WERI-Rb-1 (cell line): ENCODE measurements at regions not wholly inside any gene's neighbourhood (a gene's known extent, or its start where the extent isn't known, plus 50 kb on each side); places are given as distances from the start of the nearest gene placed in this dataset.

Experiments
- DNase-seq: peaks from one replicate; pipeline ENCODE4 v3.0.0-alpha.2; 2020
- H3K27ac ChIP-seq: fragments of 250-450 bp; sonication (Bioruptor Pico); 2 replicates; pipeline ENCODE4 v1.5.1; 2020; ENCODE audit warnings: mild to moderate bottlenecking, moderate library complexity
- H3K27me3 ChIP-seq: fragments of 250-450 bp; sonication (Bioruptor Pico); 2 replicates; pipeline ENCODE4 v1.5.1; 2021; ENCODE audit warnings: mild to moderate bottlenecking, low read depth, moderate library complexity; ENCODE audit not compliant: insufficient read depth, severe bottlenecking
- H3K36me3 ChIP-seq: fragments of 250-450 bp; sonication (Bioruptor Pico); 2 replicates; pipeline ENCODE4 v1.5.1; 2020; ENCODE audit warnings: mild to moderate bottlenecking, moderate library complexity
- H3K4me3 ChIP-seq: 2 replicates; pipeline ENCODE4 v1.5.1; 2011; ENCODE audit warnings: low read depth, mild to moderate bottlenecking, control low read depth, low read length
- H3K9me3 ChIP-seq: fragments of 250-450 bp; sonication (Bioruptor Pico); 2 replicates; pipeline ENCODE4 v1.5.1; 2021; ENCODE audit warnings: mild to moderate bottlenecking, moderate library complexity; ENCODE audit not compliant: severe bottlenecking
- TF ChIP-seq, protein P1 (sequence below): IDR thresholded peaks from 2 replicates; pipeline ENCODE4 v1.5.1; 2011; ENCODE audit warnings: low read depth, mild to moderate bottlenecking, control low read depth, inconsistent platforms, low read length

DNA sequence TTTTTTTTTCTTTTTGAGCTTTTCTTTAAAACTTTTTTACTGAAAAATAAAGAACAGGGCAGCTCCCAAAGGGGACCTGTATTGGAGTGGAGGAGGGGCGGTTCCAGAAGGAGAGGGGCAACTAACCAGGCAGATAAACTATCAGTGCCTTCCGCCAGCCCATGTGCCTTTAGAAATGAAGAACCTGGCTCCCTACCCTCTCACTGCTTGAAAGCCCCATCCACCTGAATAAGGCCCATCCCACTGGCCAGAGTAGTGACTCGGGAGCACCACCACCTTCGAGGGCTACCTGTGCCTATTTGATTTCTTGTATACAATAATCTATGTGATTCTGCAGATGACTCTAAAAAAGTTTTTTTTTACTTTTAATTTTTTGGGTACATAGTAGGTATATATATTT lies 276.7 kb downstream of the PSAT1 start:
- no peak for DNase-seq
- H3K27ac ChIP-seq, result no peak overlapping the region
- H3K36me3 ChIP-seq, result no peaks in the 10 kb centered on the region
- TF ChIP-seq, protein P1, sequence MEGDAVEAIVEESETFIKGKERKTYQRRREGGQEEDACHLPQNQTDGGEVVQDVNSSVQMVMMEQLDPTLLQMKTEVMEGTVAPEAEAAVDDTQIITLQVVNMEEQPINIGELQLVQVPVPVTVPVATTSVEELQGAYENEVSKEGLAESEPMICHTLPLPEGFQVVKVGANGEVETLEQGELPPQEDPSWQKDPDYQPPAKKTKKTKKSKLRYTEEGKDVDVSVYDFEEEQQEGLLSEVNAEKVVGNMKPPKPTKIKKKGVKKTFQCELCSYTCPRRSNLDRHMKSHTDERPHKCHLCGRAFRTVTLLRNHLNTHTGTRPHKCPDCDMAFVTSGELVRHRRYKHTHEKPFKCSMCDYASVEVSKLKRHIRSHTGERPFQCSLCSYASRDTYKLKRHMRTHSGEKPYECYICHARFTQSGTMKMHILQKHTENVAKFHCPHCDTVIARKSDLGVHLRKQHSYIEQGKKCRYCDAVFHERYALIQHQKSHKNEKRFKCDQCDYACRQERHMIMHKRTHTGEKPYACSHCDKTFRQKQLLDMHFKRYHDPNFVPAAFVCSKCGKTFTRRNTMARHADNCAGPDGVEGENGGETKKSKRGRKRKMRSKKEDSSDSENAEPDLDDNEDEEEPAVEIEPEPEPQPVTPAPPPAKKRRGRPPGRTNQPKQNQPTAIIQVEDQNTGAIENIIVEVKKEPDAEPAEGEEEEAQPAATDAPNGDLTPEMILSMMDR, result no peak
- no peaks in the 10 kb centered on the region for H3K27me3 ChIP-seq
- H3K4me3 ChIP-seq, result no peak overlapping the region
- no peaks in the 10 kb centered on the region for H3K9me3 ChIP-seq

DNA sequence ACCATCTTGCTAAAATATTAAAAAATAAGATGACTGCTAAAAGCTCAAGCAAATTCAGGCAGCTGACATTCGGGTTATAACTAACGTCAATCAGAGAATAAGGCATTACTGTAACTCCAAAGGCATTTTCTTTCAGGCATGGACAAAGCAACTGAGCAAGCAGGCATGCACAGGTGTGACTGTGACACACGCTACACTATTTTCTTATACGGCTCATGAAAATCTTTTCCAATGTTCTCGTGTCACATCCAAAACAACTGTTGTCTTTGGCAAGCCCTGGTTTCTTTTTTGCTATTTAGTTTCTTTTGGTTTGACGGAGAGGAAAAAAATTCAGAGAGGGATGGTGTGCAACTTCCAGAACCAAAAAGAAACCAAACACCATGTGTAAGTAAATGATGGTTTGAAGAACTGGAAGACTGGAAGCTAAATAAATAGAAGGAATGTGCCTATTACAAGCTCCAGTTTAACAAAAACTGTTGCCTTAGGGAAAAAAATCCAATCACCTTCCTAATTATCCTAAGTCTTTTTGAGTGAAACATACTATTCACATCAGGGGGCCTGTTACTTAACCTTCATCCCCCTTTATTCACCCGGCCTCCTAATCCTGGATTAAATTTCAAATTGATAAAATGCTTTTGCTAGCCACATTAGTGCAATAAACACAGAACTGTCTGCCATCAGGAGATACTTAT lies 277.6 kb downstream of the PSAT1 start:
- H3K27ac ChIP-seq, result no peak overlapping the region
- H3K9me3 ChIP-seq, result no peaks in the 10 kb centered on the region
- no peaks in the 10 kb centered on the region for H3K36me3 ChIP-seq
- TF ChIP-seq, protein P1, result no peak
- DNase-seq, result no peak
- no peak overlapping the region for H3K4me3 ChIP-seq
- no peaks in the 10 kb centered on the region for H3K27me3 ChIP-seq

DNA sequence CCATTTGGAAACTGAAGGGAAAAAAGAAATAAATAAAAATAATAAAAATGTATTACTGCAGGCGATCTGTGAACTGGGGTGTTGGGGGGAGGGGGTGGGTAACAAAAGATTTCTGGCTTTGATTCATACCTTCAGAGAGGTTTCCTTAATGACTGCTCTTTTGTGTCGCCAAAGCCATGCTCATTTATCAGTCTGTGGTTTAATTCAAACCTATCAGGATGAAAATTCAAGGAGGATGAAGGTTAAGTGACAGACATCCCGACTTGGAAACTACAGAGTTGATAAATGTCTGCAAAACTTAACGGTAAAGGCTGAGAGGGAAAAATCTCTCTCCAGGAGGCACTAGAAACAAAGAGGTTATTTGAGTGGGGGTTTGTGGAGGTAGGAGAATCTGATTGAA lies 278.2 kb downstream of the PSAT1 start:
- no peaks in the 10 kb centered on the region for H3K9me3 ChIP-seq
- H3K27ac ChIP-seq, result no peak overlapping the region
- H3K27me3 ChIP-seq, result no peaks in the 10 kb centered on the region
- no peak for DNase-seq
- TF ChIP-seq, protein P1, result no peak
- H3K36me3 ChIP-seq, result no peaks in the 10 kb centered on the region
- no peak overlapping the region for H3K4me3 ChIP-seq

DNA sequence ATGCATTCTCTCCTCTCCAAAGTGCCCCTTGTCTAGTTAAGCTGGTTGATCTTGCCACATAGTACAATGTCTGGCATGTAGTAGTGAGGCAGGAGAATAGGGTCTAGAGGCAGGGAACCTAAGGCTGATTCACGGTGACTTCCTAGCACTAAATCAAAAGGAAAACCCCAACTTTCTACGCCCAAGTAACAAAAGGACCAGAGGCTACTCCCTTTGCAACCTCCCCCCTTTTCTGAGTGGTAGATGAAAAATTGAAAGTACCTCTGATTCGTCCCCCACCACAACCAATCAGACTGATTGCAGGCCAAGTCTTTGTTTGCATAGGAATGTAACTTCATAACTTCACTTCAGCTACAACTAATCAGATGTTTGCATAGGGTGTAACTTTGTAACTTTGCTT lies 278.8 kb downstream of the PSAT1 start:
- H3K27ac ChIP-seq, result no peak overlapping the region
- TF ChIP-seq, protein P1, result no peak
- no peaks in the 10 kb centered on the region for H3K36me3 ChIP-seq
- H3K4me3 ChIP-seq, result no peak overlapping the region
- H3K27me3 ChIP-seq, result no peaks in the 10 kb centered on the region
- no peaks in the 10 kb centered on the region for H3K9me3 ChIP-seq
- DNase-seq, result no peak

DNA sequence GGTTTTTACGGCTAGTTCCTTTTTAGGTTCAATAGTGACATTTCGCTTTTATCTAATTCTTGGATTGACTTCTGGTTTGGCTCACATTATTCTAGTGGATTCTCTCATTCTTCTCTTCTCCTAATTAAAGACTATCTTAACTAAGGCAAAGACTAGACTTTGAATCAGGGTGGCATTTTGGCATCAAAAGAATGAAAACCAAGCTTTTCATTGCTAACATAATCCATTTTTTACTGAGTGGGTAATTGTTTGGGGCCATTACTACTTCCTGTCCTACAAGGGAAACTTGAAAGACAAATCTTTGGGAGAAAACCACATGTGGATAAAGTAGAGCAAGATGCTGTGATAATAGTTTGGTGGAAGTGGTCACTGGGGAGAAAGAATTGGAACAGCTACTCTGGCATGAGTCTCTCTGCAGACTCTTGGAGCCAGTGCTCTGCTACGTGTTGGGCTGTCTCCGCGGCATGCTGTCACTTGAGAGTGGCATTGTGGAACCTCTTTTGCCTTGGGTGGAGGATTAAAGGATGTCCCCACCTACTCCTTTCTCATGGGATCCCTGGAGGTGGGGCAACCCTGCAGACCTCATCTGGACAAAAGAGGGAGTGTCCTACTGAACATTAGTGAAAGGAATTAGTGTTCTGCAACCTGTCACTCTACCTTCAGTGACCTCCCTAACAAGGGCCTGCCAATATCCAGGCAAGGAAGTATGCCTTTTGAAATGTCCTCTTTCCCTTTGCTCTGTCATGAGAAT lies 280.4 kb downstream of the PSAT1 start:
- TF ChIP-seq, protein P1, result no peak
- H3K4me3 ChIP-seq, result no peak overlapping the region

DNA sequence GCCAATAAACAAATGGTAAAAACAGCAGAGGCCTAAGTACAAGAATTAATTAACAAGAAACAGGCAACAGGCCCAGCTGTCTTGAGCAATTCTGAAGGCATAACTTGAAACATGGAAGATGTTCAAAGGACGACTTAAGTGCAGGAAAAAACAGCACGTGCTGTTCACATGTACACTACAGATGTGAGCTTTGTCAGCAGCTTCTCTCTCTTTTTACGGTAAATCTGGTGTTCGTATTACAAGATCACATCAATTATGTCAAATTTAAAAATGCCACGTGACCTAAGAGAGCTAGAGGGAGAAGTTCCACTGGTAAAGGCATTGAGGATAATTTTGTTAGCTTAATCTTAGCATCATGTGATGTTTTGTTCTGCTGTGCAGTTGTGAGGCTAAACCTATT lies 281.1 kb downstream of the PSAT1 start:
- H3K9me3 ChIP-seq, result no peaks in the 10 kb centered on the region
- H3K4me3 ChIP-seq, result no peak overlapping the region
- no peak overlapping the region for H3K27ac ChIP-seq
- no peak for DNase-seq
- TF ChIP-seq, protein P1, result no peak
- no peaks in the 10 kb centered on the region for H3K27me3 ChIP-seq
- no peaks in the 10 kb centered on the region for H3K36me3 ChIP-seq

More for the DNA sequence above, 280.4 kb downstream of the PSAT1 start:
- Histone ChIP-seq H3K9me3 (no peaks in the 10 kb centered on the region), H3K27me3 (no peaks in the 10 kb centered on the region), H3K36me3 (no peaks in the 10 kb centered on the region), H3K27ac (no peak overlapping the region)
- peak; percentile 74 for DNase-seq
